NT2/D1 (cell line): ENCODE measurements at regions not wholly inside any gene's neighbourhood (a gene's known extent, or its start where the extent isn't known, plus 50 kb on each side); places are given as distances from the start of the nearest gene placed in this dataset.

Experiments used
- SUZ12 ChIP-seq: IDR thresholded peaks from 2 replicates; pipeline ENCODE4 v1.6.1; 2011; ENCODE audit not compliant: insufficient read length, insufficient read depth; ENCODE audit errors: extremely low read depth
- YY1 ChIP-seq: IDR thresholded peaks from 2 replicates; pipeline ENCODE4 v1.6.1; 2011; ENCODE audit not compliant: insufficient read length, insufficient read depth
- ZNF274 ChIP-seq: IDR thresholded peaks from 2 replicates; pipeline ENCODE4 v1.6.1; 2011; ENCODE audit warnings: mild to moderate bottlenecking, low read depth, low read length

GRCh38 chr4:175109933-175110332 lies 191.8 kb downstream of the ADAM29 start:
- TF ChIP-seq SUZ12 (no peak), ZNF274 (no peak), YY1 (no peak)
